ENCODE measurements at regions not wholly inside any gene's neighbourhood (a gene's known extent, or its start where the extent isn't known, plus 50 kb on each side); places are given as distances from the start of the nearest gene placed in this dataset.

DNA sequence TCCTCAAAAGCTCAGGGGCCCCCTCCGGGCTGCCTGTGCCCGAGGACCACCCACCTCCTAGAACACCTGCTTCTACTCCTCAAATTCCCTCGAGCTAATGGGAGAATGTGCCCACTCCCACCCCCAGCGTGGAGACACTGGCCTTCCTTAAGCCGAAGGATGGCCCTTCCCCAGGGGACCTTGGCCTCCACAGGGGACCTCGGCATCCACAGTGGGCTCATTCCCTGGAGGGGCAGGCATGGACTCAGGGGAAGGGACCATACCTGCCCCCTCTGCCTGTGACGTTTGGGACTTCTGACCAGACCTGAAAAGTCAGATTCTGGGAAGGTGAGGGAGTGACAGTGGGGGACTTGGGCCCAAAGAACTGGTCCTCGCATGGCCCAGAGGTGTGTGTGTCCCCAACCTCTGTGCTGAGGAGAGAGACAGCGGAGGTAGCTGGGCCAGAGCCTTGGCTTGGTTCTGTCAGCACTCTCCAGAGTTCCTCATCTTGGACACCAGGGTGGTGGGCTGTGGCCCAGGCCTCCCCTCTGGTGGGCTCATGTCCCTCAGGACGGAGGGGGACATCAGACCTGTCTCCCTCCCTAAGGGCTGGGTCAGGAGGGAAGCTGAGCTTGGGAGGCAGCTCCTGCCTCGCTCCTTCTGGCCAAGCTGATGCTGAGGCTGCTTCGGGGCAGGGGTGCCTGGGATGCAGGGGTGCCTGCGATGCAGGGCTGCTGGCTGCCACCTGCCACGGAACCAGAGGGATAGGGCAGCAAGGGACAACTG lies 240.4 kb downstream of the HAUS1 start:
- no peak for DNase-seq (ENCODE audit: low read depth)

DNA sequence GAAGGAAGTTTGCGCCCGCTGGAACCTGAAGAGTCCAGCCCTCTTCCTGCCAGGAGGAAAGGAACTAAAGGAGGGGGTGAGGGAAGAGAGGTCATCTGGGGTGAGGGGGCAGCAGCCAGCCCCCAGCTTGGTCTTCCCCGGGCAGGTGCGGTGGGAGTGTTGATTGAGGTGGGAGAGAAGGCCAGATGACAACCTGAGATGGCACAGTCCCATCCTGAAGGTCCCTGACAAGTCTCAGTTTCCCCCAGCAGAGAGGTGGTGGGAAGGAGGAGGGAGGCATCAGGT lies 240.9 kb downstream of the HAUS1 start:
- DNase-seq (ENCODE audit: low read depth): no peak

DNA sequence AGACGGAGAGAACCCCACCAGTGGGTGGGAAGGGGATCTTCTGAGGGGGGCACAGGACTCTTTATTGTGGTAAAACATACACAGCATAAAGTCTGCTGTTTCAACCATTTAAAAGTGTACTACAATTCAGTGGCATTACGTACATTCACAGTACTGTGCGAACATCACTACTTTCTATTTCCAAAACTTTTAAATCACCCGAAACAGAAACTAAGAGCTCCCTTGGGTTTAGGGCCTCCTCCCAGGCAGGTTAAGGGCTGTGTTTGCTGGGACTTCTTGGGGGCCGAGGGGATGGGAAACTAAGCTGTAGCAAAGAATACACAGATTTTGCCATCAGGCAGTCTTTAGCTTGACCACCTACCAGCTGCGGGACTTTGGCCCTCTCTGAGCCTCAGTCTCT lies 242.0 kb downstream of the HAUS1 start:
- DNase-seq (ENCODE audit: low read depth): no peak

DNA sequence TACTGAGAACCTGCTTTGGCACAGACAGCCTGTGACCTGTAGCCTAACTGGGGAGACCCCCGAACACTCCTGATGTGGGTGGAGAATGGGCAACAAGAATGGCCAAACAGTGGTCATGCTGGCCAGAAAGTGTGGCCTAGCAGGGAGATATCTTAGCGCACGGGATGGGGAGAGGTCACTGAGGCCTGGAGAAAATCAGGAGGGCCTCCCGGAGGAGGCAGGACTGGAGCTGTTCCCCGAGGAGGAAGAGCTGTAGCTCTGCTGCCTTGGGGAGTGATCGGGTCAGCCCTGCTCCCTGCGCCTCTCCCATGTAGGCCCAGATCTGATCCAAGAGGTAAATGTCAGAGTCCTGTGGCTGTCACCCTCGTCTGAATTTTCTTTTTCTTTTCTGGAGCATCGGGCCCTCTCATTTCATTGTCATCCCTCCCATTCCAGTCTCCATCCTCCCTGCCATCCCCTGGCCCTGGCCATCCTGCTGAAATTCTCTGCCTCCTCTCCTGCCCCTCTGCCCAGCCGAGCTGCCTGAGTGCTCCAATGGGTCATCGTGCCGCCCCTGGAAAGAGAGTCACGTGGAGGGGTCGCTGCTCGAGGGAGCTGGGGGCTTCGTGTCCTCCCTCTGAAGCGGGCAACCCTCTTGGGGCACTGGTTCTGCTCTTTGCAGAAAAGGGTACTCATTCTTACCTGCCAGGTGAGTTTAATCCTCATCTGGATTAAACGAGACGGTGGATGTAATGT lies 242.9 kb downstream of the HAUS1 start:
- no peak for DNase-seq (ENCODE audit: low read depth)

DNA sequence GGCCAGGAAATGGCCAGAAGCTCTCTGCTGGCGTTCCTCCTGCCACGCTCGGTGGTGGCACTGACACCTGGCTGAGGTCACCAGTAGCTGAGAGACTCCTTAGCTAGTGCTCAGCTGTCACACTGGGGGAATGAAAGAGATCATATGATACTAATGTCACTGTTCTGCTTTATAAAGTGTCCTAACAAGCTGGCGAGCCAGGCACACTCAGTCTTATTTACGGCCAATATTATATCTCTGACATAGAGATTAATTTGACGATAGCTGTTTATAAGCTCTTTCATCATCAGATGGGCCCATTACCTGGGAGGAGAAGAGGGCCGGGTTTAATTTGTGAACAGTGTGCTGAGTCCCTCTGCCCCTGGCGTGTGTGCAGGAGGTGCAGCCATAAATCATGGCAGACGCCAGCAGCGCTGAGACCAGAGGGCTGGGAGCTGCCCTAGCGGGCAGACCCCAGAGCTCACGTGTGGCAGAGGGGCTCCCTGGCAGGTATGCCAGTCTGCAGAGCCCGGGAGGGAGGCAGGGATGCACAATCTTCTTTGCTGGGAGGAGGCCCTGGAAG lies 246.5 kb downstream of the HAUS1 start:
- no peak for DNase-seq (ENCODE audit: low read depth)

DNA sequence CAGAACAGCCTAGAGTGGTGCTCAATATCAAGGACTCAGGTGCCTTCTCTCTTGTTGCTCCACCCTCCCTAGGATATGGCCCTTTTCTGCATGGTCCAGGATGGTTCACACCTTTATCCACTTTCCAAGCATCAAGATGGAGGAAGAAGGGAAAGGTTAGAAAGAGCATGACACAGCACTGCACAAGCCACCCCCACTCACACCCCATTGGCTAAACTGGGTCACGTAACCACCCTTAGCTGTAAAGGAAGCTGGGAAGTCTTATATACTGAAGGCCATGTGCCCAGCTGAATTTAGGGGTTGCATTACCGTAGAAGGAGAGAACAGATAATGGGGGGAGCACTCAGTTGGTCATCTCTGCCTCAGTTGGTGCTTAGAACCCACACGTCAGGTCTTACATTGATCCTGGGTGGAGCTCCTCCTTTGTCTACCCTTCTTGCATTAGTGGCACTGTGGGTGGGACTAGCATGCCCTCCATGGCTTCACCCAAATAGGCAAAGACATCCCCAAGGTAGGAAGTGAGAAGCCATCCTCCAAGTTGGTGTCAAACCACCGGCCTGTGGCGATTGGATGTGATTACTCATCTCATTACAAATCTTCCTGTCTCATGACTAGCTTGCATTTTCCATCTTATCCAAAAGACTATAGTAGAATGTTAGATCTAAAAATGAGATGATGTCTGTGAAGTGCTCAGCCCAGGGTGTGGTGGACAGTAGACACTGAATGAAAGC lies 248.5 kb downstream of the HAUS1 start:
- DNase-seq (ENCODE audit: low read depth): peak; percentile 11

DNA sequence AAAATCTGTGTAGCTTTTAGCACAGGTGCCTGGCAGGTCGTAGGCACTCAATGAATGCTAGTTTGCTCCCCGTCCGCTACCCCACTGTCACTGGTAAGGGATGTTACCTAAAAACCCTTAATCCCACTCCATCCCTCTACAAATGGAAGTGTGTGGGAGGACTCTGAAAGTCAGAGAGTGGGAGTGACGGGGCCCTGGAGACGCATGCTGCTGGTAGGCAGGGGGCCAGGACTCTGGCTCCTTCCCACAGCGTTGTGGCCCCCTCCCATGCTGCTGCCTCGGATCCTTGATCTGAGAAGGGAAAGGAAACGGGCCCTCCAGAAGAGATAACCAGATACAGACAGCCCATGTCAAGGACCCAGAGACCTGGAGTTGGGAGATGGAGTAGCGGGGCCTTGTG lies 249.3 kb downstream of the HAUS1 start:
- DNase-seq (ENCODE audit: low read depth): no peak

DNA sequence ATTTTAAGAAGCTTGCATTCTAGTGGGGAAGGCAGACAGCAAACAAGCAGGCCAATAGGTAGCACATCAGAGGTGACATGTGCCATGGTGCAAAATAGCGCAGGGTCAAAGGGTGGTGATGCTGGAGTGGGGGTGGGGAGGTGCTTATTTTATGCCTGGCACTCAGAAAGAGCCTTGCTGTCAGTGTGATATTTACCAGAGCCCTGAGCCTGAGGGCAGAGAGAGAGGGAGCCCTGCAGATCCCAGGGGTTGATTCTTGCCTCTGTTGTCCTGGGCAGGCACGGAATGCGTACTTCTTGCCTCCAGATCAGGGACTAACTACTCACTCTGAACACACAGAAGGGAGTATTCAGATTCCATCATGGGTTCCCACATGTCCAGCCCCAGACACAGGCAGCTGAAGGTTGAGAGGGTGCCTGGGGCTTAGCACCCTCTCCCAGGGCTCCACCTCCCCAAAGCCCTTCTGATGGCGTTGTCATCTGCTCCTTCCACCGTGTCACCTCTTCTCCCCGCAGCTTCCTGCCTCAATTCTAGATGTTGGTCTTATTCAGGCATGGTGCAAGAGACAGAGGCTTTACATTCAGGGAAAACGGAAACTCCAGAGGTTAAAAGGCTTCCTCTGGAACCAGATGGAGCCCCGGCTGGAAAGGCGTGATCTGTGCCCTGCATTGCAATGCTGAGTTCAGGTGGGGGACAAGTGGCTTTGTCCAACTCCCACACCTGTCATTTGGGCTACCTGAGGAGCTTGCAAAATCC lies 252.3 kb downstream of the HAUS1 start:
- no peak for DNase-seq (ENCODE audit: low read depth)

DNA sequence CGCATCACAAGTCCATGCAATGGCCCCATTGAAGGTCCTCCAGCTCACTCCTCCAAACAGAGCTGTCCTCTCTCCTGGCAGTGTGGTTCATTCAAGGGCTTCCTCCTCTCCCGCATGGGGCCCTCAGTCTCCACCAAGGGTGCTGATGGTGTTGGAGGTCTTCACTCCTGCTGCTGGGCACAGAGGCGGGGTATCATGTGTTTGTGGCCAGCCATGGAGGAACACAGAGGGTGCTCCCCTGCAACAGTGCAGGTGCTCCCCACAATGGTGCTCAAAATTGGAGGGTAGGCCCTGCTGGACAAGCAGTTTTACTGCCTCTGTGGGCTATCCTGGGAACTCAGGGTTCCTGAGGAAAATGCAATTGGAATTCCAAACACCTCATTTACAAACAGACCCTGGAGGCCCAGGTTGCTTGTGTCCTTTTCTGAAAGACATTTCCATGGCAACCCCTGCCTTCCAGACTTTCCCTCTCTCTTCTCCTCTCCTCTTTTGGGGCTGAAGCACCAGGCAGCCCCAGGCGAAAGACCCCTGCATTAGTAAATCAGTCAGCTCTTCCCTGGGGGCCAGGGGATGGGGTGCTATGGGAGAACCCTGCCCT lies 256.0 kb downstream of the HAUS1 start:
- no peak for DNase-seq (ENCODE audit: low read depth)

DNA sequence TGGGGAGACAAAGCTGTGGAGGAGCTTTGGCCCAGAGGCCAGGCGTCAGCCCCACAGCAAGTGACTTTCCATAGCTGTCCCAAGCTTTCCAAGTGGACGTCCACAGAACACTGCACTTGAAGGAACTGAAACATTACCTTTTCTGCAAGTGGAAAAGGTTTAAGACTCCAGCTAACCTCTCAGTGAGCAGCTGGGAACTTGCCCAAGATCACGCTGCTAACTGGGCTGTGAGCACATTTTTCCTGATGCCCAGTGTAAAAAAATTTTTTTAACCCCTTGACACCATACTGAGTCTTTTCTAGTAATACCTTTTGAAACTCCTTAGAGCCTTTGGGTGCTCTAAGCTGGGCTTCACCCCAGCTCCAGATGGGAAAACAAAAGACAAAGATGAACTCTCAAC lies 256.7 kb downstream of the HAUS1 start:
- DNase-seq (ENCODE audit: low read depth): no peak

DNA sequence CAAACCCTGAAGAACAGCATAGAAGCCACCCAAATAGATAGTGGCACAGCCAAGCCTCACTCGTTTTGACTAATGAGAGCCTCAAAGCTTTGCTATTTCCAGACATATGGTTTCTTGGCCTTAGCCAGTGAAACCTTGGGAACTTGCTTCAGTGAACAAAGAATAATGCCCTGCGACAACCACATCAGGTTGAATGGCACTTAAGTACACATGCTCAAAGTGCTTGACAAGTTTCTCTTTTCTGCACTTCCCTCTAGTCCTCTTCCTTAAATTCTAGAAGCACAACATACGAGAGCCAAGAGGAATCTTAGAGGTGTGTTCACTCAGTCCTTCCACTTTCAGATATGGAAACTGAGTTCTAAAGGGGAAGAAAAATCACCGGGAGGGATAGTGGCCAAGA lies 258.3 kb downstream of the HAUS1 start:
- DNase-seq (ENCODE audit: low read depth): no peak

DNA sequence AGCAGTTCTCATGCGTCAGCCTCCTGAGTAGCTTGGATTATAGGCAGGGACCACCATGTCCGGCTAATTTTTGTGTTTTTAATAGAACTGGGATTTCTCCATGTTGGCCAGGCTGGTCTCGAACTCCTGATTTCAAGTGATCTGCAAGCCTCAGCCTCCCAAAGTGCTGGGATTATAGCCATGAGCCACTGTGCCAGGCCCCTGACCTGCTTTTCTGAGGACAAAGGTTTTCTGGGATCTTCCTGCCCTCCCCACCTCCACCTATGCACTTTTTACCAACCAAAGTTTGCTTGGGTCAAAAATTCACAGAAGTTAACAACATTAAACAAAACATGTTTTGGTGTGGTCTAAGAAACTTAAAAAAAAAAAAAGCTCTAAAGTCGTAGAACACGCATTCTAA lies 259.9 kb downstream of the HAUS1 start:
- no peak for DNase-seq (ENCODE audit: low read depth)

DNA sequence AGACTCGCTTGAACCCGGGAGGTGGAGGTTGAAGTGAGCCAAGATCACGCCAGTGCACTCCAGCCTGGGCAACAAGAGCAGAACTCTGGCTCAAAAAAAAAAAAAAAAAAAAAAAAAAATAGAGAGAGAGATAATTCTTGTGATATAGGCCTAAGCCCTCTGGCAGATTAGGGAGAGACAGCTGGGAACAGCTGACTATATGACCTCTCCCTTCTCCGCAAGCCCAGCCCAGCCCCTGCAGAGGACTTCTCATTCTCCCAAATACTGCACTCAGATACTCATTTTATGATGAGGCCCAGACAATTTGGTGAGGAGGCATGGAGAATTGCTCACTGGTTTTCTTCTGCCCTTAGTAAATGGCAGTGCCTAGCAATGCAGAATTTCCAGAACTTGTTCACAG lies 262.0 kb downstream of the HAUS1 start:
- no peak for DNase-seq (ENCODE audit: low read depth)

DNA sequence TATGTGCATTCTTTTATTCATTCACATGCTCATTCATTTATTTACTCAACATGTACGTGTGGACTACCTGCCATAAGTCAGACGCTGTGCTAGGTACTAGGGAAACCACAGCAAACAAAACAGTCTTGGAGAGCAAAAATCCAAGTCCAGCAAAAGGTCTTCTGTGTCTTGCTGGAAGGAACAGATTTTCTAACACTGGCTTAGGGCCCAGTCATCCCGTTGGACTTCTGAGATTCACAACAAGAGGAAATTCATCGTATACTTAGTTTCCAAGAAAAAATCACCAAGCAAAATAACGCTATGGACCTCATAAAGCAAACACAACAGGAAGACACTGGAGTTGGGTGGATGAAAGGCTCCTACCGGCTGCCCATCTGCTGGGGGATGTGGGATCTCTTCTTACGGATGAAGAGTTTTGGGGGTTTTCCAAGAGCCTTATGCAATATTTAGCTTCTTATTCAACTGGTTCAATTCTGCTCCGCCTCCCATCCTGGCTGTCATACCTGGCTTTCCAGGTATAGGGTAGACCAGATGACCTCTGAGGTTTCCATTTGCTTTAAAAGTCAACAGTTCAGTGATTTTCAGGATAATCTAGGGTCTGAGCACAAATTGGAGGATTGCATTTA lies 262.7 kb downstream of the HAUS1 start:
- no peak for DNase-seq (ENCODE audit: low read depth)

DNA sequence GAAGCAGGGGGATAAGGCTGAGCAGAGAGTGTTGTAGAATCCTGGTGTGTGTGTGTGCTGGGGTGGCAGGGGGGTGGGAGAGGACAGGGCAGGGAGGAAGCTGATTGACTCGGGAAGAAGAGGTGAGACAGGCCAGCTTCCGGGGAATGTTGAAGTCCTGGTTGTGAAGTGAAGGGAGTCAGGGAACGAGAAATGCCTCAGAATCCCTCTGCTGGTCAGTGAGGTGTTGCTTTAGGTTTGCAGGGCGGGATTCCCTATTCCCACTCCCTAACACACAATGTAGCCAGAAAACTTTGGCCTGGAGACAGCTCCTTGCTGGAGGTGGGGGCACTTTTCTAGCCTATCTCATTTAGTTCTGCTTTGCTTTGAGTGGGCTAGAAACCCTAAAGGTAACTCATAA lies 265.1 kb downstream of the HAUS1 start:
- no peak for DNase-seq (ENCODE audit: low read depth)

DNA sequence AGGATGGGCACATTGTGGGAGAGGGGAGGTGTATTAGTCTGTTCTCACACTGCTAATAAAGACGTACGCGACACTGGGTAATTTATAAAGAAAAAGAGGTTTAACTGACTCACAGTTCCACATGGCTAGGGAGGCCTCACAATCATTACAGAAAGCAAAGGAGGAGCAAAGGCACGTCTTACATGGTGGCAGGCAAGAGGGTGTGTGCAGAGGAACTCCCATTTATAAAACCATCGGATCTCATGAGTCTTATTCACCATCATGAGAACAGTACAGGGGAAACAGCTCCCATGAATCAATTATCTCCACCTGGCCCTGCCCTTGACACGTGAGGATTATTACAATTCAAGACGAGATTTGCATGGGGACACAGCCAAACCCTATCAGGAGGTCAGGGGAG lies 266.7 kb downstream of the HAUS1 start:
- DNase-seq (ENCODE audit: low read depth): no peak

DNA sequence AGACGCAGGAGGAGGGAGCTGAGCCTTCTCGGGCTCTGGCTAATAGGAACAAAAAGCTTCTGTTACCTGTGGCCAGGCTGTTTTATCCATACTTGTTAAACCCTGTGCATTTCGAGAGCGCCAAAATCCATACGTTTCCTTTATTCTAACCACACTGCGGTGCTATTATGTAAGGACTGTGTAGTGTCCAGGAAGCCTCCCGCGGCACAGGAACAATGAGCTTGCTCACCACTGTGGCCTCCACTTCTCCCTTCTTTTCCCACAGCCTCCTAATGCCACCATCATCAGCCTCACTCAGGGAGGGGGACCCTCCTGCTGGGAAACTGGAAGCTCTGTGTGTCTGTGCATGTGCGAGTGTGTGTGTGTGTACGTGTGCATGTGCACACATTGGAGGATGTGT lies 268.5 kb downstream of the HAUS1 start:
- no peak for DNase-seq (ENCODE audit: low read depth)

DNA sequence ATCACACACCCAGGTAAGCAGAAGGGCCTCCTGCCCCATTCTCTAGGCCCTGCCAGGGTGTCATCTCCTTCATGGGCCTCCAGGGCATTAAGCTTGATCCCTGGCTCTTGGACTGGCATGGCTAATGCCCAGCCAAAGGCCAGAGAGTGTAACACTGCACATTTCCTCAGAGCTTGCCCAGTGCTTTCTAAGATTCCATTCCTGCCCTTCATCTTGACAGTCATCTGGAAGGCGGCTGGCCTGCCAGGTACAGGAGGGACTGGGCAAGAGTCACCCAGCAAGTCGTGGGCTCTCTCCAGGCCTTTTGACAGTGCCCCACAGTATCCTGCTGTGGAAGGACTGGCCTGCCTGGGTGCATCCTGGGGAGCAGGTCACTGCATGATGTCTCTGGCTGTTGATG lies 268.9 kb downstream of the HAUS1 start:
- no peak for DNase-seq (ENCODE audit: low read depth)

DNA sequence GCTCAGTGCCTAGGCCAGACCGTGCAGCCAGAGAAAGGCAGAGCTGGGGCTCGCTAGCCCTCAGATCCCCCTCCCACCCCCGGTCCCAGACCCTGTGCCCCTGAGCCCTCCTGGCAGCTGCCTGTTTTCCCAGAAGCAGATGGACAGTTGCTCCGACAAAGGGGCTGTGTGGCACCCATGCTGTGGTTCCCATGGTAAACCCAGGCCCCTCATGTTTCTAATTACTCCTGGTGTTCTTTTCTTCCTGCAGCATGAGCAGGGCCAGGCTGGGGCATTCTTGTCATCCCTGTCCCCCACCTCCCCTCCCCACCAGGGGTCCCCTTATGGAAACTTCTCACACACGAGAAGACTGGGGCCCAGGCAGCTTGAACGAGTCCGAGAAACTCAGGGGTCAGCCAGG lies 269.6 kb downstream of the HAUS1 start:
- DNase-seq (ENCODE audit: low read depth): no peak

DNA sequence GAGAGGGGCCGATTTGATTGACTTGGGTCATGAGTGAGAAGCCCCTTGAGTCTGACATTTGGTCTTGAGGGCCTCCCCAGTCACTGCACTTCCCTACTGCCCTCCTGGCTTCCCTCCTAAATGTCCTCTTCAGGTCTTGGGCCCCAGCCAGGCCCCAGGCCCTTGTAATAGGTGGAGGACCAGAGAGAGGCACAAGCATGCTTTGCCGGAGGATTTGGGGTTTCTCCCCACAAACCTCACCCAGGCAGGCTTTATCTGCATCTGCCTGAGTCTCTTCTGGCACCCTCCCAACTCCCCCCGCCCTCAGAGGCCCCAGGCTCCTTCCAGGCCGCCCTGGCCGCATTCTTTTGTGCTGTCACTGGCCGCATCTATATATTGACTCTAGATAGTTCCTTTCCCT lies 270.7 kb downstream of the HAUS1 start:
- no peak for DNase-seq (ENCODE audit: low read depth)

DNA sequence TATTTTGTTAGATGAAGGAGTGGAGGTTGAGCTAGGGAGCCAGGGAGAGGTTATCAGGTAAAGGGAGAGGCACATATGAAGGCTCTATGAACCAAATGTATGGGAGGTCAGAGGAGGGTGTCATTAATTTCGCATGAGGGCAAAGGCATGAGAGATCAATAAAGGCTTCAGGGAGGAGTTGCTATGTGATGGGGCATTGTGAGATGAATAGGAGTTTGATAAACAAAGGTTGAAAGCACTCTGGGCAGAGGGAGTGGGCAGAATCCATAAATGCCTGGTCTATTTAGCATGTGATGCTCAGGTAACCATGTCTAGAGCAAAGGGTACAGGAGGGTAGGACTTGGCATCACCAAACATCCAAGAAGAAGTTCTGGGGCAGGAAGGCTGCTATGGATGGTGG lies 273.4 kb downstream of the HAUS1 start:
- no peak for DNase-seq (ENCODE audit: low read depth)

Measured in M059J (cell line).